ENCODE measurements at regions not wholly inside any gene's neighbourhood (a gene's known extent, or its start where the extent isn't known, plus 50 kb on each side); places are given as distances from the start of the nearest gene placed in this dataset.
"Not testable (repeated sequence)": the region's sequence is repeated elsewhere in the genome, so short reads cannot be mapped to it uniquely, and the experiment has no call there.

DNA sequence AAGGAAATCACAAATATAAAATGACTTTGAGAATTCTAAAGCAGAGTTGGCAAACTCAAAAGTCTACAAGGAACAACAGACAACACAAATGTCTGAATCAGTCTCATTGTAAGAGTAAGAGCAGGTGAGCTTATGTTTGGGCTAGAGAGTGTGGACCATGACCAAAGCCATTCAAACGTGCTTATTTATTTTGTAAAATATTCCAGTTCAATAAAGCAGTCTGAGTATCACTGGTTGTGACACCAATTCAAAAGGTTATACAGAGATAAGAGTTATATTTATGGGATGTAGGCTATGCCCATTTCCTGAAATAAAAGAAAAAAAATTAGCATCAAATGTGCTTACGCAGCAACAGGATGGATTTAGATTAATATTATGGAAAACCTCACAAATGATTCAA is 251.6 kb downstream of the KLF5 start:
- no peak overlapping the region for H3K27ac Mint-ChIP-seq (ENCODE audit: unreplicated experiment)
- peaks cover 24% of the 10 kb centered on the region for H3K9me3 Mint-ChIP-seq (ENCODE audit: low read depth)
- no peaks in the 10 kb centered on the region for H3K4me1 Mint-ChIP-seq (ENCODE audit: low read depth)
- TF ChIP-seq, protein P1, sequence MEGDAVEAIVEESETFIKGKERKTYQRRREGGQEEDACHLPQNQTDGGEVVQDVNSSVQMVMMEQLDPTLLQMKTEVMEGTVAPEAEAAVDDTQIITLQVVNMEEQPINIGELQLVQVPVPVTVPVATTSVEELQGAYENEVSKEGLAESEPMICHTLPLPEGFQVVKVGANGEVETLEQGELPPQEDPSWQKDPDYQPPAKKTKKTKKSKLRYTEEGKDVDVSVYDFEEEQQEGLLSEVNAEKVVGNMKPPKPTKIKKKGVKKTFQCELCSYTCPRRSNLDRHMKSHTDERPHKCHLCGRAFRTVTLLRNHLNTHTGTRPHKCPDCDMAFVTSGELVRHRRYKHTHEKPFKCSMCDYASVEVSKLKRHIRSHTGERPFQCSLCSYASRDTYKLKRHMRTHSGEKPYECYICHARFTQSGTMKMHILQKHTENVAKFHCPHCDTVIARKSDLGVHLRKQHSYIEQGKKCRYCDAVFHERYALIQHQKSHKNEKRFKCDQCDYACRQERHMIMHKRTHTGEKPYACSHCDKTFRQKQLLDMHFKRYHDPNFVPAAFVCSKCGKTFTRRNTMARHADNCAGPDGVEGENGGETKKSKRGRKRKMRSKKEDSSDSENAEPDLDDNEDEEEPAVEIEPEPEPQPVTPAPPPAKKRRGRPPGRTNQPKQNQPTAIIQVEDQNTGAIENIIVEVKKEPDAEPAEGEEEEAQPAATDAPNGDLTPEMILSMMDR (IDR thresholded peaks at IDR 0.05), result no peak
- no peak for DNase-seq (ENCODE audit: low spot score)
- H3K36me3 Mint-ChIP-seq (ENCODE audit: low read depth), result peaks cover 9% of the 10 kb centered on the region
- no peak overlapping the region for H3K4me3 Mint-ChIP-seq (ENCODE audit: unreplicated experiment)
- peaks cover 3% of the 10 kb centered on the region for H3K27me3 Mint-ChIP-seq (ENCODE audit: low read depth)

GRCh38 chr13:73307481-73307880 is 248.7 kb downstream of the KLF5 start:
- no peak overlapping the region for H3K27ac Mint-ChIP-seq (ENCODE audit: unreplicated experiment)
- no peak overlapping the region for H3K4me3 Mint-ChIP-seq (ENCODE audit: unreplicated experiment)
- H3K9me3 Mint-ChIP-seq (ENCODE audit: low read depth), result peaks cover 4% of the 10 kb centered on the region
- TF ChIP-seq, protein P1 (IDR thresholded peaks at IDR 0.05), result no peak
- peaks cover 5% of the 10 kb centered on the region for H3K27me3 Mint-ChIP-seq (ENCODE audit: low read depth)
- DNase-seq (ENCODE audit: low spot score), result no peak
- no peaks in the 10 kb centered on the region for H3K4me1 Mint-ChIP-seq (ENCODE audit: low read depth)
- peaks cover 1% of the 10 kb centered on the region for H3K36me3 Mint-ChIP-seq (ENCODE audit: low read depth)

DNA sequence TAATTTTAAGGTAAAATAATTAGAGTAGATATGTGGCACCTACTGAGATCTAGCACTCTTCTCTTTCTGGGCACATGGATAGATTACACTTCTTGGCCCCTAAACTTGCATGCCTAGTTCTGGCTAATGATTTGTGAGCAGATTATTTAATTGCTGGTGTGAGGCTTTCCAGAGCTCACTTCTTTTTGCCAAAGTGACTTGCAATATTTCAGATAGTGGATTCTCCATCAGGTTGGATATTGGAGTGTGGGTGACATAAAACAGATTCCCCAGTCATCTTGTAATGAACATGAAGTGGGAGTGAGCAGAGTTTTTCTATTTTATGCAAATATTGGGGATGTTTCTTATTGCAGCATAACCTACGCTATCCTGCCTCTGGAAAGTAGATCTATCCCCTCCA is 247.9 kb downstream of the KLF5 start:
- DNase-seq (ENCODE audit: low spot score), result no peak
- Mint-ChIP-seq H3K27ac (ENCODE audit: unreplicated experiment) (no peak overlapping the region), H3K27me3 (ENCODE audit: low read depth) (peaks cover 5% of the 10 kb centered on the region), H3K9me3 (ENCODE audit: low read depth) (peaks cover 4% of the 10 kb centered on the region), H3K4me1 (ENCODE audit: low read depth) (no peaks in the 10 kb centered on the region), H3K4me3 (ENCODE audit: unreplicated experiment) (no peak overlapping the region), H3K36me3 (ENCODE audit: low read depth) (no peaks in the 10 kb centered on the region)
- TF ChIP-seq, protein P1 (IDR thresholded peaks at IDR 0.05), result no peak

DNA sequence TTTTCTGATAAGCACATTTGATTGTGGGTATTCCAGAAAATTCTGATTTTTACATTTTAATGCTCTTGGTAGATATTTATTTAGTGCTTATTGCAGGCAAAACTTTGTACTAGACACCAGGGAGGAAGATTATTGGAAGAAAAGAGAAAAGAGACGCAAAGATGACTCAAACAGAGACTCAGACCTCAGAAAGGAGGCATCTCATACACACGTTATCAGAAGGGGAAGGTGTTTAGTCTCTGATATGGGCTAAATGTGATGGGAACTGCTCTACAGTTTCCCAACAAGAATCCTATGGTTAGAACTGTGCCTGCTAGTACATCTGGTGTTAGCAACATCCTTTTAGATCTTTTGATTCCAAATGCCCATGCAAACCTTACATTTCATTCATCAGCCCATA is 245.6 kb downstream of the KLF5 start:
- Mint-ChIP-seq H3K27me3 (ENCODE audit: low read depth) (peaks cover 5% of the 10 kb centered on the region), H3K4me1 (ENCODE audit: low read depth) (peaks cover 3% of the 10 kb centered on the region), H3K36me3 (ENCODE audit: low read depth) (no peaks in the 10 kb centered on the region), H3K9me3 (ENCODE audit: low read depth) (peaks cover 4% of the 10 kb centered on the region), H3K27ac (ENCODE audit: unreplicated experiment) (no peak overlapping the region), H3K4me3 (ENCODE audit: unreplicated experiment) (no peak overlapping the region)
- TF ChIP-seq, protein P1 (IDR thresholded peaks at IDR 0.05), result no peak
- no peak for DNase-seq (ENCODE audit: low spot score)

DNA sequence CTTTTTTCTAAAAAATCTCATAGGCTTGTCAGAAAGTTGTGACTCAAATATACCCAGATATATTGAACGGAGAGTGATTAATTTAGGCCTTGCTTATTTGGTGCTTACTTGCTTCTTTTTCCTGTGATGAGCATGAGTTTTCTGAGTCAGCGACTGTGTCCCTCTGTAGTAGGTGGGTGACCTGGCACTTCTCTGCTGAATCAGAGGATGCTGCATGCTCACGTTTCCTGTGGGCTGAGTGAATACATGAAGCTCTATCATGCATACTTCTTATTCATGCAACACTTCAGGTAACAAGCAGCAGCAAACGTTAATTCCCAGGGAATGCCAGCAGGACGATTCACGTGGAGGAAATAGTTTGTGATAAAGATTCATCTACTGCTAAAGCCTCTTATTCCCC is 245.0 kb downstream of the KLF5 start:
- TF ChIP-seq, protein P1 (IDR thresholded peaks at IDR 0.05), result no peak
- Mint-ChIP-seq H3K27ac (ENCODE audit: unreplicated experiment) (no peak overlapping the region), H3K4me3 (ENCODE audit: unreplicated experiment) (no peak overlapping the region), H3K27me3 (ENCODE audit: low read depth) (peaks cover 5% of the 10 kb centered on the region), H3K36me3 (ENCODE audit: low read depth) (no peaks in the 10 kb centered on the region), H3K4me1 (ENCODE audit: low read depth) (peaks cover 3% of the 10 kb centered on the region), H3K9me3 (ENCODE audit: low read depth) (peaks cover 4% of the 10 kb centered on the region)
- DNase-seq (ENCODE audit: low spot score), result no peak

GRCh38 chr13:73301622-73302021 is 242.8 kb downstream of the KLF5 start:
- H3K9me3 Mint-ChIP-seq (ENCODE audit: low read depth); H3K27me3 Mint-ChIP-seq (ENCODE audit: low read depth); DNase-seq (ENCODE audit: low spot score): not testable (repeated sequence)

More at GRCh38 chr13:73301622-73302021, 242.8 kb downstream of the KLF5 start:
- H3K27ac Mint-ChIP-seq (ENCODE audit: unreplicated experiment); H3K4me3 Mint-ChIP-seq (ENCODE audit: unreplicated experiment); H3K36me3 Mint-ChIP-seq (ENCODE audit: low read depth); H3K4me1 Mint-ChIP-seq (ENCODE audit: low read depth): not testable (repeated sequence)

Measured in chondrocyte (in vitro differentiated cells).